ENCODE measurements at regions not wholly inside any gene's neighbourhood (a gene's known extent, or its start where the extent isn't known, plus 50 kb on each side); places are given as distances from the start of the nearest gene placed in this dataset.
A peak's percentile ranks its signal among the peaks of the same experiment; 100 is the strongest.

DNA sequence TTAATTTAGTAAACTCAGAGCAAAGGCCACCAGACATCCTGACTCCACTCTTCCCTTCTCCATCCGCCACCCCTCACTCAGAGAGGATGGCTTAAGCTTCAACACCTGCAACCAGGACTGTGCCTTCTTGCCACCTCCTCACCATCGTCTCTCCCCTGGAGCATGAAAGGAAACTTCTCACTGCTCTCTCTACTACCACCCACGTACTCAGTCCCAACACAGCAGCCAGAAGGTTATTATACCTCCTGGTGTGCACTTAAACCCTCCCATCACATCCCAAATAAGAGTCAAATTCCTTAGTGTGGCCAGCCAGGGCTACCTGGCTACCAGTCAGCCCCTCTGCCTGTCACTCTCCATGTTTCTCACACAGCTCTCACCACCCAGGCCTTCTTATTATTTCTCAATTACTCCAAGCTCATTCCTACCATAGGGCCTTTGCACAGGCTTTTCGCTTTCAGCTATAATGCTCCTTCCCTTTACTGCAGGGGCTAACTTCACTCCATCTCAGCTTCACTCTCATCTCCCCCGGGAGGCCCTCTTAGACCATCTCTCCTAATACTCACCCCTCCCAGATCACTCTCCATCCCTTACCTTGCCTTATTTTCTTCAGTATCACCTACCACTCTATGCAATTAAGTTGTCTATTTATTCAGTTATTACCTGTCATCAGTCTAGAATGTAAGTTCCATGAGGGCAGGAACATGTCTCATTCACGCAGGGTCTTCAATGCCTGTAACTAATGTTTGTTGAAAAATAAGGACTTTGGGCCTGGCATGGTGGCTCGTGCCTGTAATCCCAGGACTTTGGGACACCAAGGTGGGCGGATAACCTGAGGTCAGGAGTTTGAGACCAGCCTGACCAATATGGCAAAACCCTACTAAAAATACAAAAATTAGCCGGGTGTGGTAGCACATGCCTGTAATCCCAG, 137.5 kb downstream of the TOMM20 start:
- H3K27ac ChIP-seq, result no peak overlapping the region
- peaks cover 0 to 17% (median 11%) of the 10 kb centered on the region in 4 donors for H3K4me1 ChIP-seq
- 94% methylated on average over 7 of the region's 9 CpGs for WGBS (ENCODE audit: insufficient coverage, low coverage, low lambda C conversion rate, missing lambda C conversion rate)
- DNase-seq (no peak), ATAC-seq (no peak)
- H3K9me3 ChIP-seq, result no peaks in the 10 kb centered on the region
- no peak overlapping the region for H3K4me3 ChIP-seq
- no peaks in the 10 kb centered on the region for H3K36me3 ChIP-seq
- H3K27me3 ChIP-seq, result no peaks in the 10 kb centered on the region
- intact Hi-C loops (cut with DNase I), result no loop called here
- TF ChIP-seq POLR2A (IDR thresholded peaks at IDR 0.05), result no peak
- no peak for TF ChIP-seq CTCF (IDR thresholded peaks at IDR 0.05)

DNA sequence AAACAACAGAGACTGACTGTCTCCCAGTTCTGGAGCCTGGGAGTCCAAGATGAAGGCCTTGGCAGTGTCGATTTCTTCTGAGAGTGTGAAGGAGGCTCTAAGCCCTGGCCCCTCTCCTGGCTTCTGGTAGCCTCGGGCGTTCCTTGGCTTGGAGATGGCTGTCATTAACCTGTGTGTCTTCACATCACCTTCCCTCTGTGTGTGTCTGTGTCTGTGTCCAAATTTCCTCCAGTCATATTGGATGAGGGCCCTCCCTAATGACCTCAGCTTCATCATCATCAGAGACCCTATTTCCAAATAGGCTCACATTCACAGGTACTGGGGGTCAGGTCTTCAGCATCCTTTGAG, 138.3 kb downstream of the TOMM20 start:
- ATAC-seq (no peak), DNase-seq (peak in 1 of 3 donors; percentile 23)
- Histone ChIP-seq H3K27me3 (no peaks in the 10 kb centered on the region), H3K4me3 (no peak overlapping the region), H3K9me3 (no peaks in the 10 kb centered on the region), H3K36me3 (no peaks in the 10 kb centered on the region), H3K27ac (no peak overlapping the region), H3K4me1 (peaks cover 0 to 17% (median 11%) of the 10 kb centered on the region in 4 donors)
- WGBS (ENCODE audit: insufficient coverage, low coverage, low lambda C conversion rate, missing lambda C conversion rate), result 67% methylated on average over 3 of the region's 3 CpGs
- intact Hi-C loops (cut with DNase I), result no loop called here
- TF ChIP-seq CTCF (IDR thresholded peaks at IDR 0.05), result no peak
- TF ChIP-seq POLR2A (IDR thresholded peaks at IDR 0.05), result no peak

- Histone ChIP-seq H3K4me1 (peaks cover 0 to 17% (median 11%) of the 10 kb centered on the region in 4 donors), H3K27me3 (no peaks in the 10 kb centered on the region), H3K36me3 (no peaks in the 10 kb centered on the region), H3K9me3 (no peaks in the 10 kb centered on the region), H3K4me3 (no peak overlapping the region), H3K27ac (peak overlapping the region in 1 of 3 donors; percentile 26)
- no peak for TF ChIP-seq CTCF (IDR thresholded peaks at IDR 0.05)
- TF ChIP-seq POLR2A (IDR thresholded peaks at IDR 0.05), result no peak
- DNase-seq, result peak in 2 of 3 donors; percentile 33 to 38
- intact Hi-C loops (cut with DNase I), result no loop called here
- 96% methylated on average over 8 of the region's 15 CpGs for WGBS (ENCODE audit: insufficient coverage, low coverage, low lambda C conversion rate, missing lambda C conversion rate)
- ATAC-seq, result no peak
These were observed 138.9 kb downstream of the TOMM20 start for GRCh38 chr1:234989479-234990327.

GRCh38 chr1:234989019-234989418, 139.6 kb downstream of the TOMM20 start:
- no peak for TF ChIP-seq POLR2A (IDR thresholded peaks at IDR 0.05)
- TF ChIP-seq CTCF (IDR thresholded peaks at IDR 0.05), result no peak
- intact Hi-C loops (cut with DNase I), result no loop called here
- Histone ChIP-seq H3K4me3 (no peak overlapping the region), H3K27ac (peak overlapping the region in 1 of 3 donors; percentile 26), H3K9me3 (no peaks in the 10 kb centered on the region), H3K36me3 (no peaks in the 10 kb centered on the region), H3K4me1 (peaks cover 0 to 17% (median 11%) of the 10 kb centered on the region in 4 donors), H3K27me3 (no peaks in the 10 kb centered on the region)
- WGBS (ENCODE audit: insufficient coverage, low coverage, low lambda C conversion rate, missing lambda C conversion rate), result 93% methylated on average over 3 of the region's 6 CpGs
- no peak for DNase-seq
- no peak for ATAC-seq
